ENCODE measurements at regions not wholly inside any gene's neighbourhood (a gene's known extent, or its start where the extent isn't known, plus 50 kb on each side); places are given as distances from the start of the nearest gene placed in this dataset.

DNA sequence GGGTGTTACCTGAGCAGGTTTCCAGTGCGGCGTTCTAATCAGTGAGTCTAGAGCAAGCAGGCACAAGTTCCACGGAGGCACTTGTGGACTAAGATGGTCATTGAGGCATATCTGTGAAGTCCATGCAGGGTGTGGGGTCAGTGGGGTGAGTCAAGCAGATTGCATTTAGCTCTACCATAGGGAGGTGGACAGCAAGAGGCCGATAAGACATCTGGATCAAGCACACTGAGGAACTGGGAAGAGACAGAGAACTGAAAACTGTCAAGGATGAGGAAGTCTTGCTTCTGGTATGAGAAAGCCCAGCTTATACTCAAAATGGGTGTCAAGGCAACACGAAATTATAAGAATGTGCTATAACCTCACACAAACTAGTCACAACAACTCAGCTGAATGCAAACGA lies 61.2 kb upstream of the SLC39A10 start (continued):
- TF ChIP-seq, protein P1, sequence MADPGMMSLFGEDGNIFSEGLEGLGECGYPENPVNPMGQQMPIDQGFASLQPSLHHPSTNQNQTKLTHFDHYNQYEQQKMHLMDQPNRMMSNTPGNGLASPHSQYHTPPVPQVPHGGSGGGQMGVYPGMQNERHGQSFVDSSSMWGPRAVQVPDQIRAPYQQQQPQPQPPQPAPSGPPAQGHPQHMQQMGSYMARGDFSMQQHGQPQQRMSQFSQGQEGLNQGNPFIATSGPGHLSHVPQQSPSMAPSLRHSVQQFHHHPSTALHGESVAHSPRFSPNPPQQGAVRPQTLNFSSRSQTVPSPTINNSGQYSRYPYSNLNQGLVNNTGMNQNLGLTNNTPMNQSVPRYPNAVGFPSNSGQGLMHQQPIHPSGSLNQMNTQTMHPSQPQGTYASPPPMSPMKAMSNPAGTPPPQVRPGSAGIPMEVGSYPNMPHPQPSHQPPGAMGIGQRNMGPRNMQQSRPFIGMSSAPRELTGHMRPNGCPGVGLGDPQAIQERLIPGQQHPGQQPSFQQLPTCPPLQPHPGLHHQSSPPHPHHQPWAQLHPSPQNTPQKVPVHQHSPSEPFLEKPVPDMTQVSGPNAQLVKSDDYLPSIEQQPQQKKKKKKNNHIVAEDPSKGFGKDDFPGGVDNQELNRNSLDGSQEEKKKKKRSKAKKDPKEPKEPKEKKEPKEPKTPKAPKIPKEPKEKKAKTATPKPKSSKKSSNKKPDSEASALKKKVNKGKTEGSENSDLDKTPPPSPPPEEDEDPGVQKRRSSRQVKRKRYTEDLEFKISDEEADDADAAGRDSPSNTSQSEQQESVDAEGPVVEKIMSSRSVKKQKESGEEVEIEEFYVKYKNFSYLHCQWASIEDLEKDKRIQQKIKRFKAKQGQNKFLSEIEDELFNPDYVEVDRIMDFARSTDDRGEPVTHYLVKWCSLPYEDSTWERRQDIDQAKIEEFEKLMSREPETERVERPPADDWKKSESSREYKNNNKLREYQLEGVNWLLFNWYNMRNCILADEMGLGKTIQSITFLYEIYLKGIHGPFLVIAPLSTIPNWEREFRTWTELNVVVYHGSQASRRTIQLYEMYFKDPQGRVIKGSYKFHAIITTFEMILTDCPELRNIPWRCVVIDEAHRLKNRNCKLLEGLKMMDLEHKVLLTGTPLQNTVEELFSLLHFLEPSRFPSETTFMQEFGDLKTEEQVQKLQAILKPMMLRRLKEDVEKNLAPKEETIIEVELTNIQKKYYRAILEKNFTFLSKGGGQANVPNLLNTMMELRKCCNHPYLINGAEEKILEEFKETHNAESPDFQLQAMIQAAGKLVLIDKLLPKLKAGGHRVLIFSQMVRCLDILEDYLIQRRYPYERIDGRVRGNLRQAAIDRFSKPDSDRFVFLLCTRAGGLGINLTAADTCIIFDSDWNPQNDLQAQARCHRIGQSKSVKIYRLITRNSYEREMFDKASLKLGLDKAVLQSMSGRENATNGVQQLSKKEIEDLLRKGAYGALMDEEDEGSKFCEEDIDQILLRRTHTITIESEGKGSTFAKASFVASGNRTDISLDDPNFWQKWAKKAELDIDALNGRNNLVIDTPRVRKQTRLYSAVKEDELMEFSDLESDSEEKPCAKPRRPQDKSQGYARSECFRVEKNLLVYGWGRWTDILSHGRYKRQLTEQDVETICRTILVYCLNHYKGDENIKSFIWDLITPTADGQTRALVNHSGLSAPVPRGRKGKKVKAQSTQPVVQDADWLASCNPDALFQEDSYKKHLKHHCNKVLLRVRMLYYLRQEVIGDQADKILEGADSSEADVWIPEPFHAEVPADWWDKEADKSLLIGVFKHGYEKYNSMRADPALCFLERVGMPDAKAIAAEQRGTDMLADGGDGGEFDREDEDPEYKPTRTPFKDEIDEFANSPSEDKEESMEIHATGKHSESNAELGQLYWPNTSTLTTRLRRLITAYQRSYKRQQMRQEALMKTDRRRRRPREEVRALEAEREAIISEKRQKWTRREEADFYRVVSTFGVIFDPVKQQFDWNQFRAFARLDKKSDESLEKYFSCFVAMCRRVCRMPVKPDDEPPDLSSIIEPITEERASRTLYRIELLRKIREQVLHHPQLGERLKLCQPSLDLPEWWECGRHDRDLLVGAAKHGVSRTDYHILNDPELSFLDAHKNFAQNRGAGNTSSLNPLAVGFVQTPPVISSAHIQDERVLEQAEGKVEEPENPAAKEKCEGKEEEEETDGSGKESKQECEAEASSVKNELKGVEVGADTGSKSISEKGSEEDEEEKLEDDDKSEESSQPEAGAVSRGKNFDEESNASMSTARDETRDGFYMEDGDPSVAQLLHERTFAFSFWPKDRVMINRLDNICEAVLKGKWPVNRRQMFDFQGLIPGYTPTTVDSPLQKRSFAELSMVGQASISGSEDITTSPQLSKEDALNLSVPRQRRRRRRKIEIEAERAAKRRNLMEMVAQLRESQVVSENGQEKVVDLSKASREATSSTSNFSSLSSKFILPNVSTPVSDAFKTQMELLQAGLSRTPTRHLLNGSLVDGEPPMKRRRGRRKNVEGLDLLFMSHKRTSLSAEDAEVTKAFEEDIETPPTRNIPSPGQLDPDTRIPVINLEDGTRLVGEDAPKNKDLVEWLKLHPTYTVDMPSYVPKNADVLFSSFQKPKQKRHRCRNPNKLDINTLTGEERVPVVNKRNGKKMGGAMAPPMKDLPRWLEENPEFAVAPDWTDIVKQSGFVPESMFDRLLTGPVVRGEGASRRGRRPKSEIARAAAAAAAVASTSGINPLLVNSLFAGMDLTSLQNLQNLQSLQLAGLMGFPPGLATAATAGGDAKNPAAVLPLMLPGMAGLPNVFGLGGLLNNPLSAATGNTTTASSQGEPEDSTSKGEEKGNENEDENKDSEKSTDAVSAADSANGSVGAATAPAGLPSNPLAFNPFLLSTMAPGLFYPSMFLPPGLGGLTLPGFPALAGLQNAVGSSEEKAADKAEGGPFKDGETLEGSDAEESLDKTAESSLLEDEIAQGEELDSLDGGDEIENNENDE (IDR thresholded peaks at IDR 0.05; ENCODE audit: insufficient replicate concordance, low read length), result no peak
- TF ChIP-seq BRCA1 (IDR thresholded peaks at IDR 0.05; ENCODE audit: low read depth, low read length), result no peak
- TF ChIP-seq JUN (IDR thresholded peaks at IDR 0.05; ENCODE audit: low read depth, low read length), result no peak
